ENCODE measurements at regions not wholly inside any gene's neighbourhood (a gene's known extent, or its start where the extent isn't known, plus 50 kb on each side); places are given as distances from the start of the nearest gene placed in this dataset.

GRCh38 chrX:10741550-10741949 lies 121.2 kb upstream of the MID1 start:
- no peak for DNase-seq
- in situ Hi-C loops (cut with MboI; ENCODE audit: low pct_unique_long_range_greater_than_20kb, low sequenced_read_pairs), result no loop called here

- DNase-seq, result no peak
- in situ Hi-C loops (cut with MboI; ENCODE audit: low pct_unique_long_range_greater_than_20kb, low sequenced_read_pairs), result no loop called here
These were observed 123.1 kb upstream of the MID1 start for GRCh38 chrX:10743476-10743875.

- in situ Hi-C loops (cut with MboI; ENCODE audit: low pct_unique_long_range_greater_than_20kb, low sequenced_read_pairs), result no loop called here
- no peak for DNase-seq
These were observed 123.6 kb upstream of the MID1 start for GRCh38 chrX:10744007-10744406.

- in situ Hi-C loops (cut with MboI; ENCODE audit: low pct_unique_long_range_greater_than_20kb, low sequenced_read_pairs), result no loop called here
- no peak for DNase-seq
These were observed 127.6 kb upstream of the MID1 start for GRCh38 chrX:10747975-10748374.

GRCh38 chrX:10749113-10749512 lies 128.7 kb upstream of the MID1 start:
- DNase-seq, result no peak
- in situ Hi-C loops (cut with MboI; ENCODE audit: low pct_unique_long_range_greater_than_20kb, low sequenced_read_pairs), result no loop called here

- in situ Hi-C loops (cut with MboI; ENCODE audit: low pct_unique_long_range_greater_than_20kb, low sequenced_read_pairs), result no loop called here
- no peak for DNase-seq
These were observed 130.2 kb upstream of the MID1 start for GRCh38 chrX:10750581-10750980.

GRCh38 chrX:10753116-10753515 lies 132.7 kb upstream of the MID1 start:
- in situ Hi-C loops (cut with MboI; ENCODE audit: low pct_unique_long_range_greater_than_20kb, low sequenced_read_pairs), result no loop called here

GRCh38 chrX:10754445-10754844 lies 134.1 kb upstream of the MID1 start:
- no peak for DNase-seq
- in situ Hi-C loops (cut with MboI; ENCODE audit: low pct_unique_long_range_greater_than_20kb, low sequenced_read_pairs), result no loop called here

More at GRCh38 chrX:10753116-10753515, 132.7 kb upstream of the MID1 start:
- no peak for DNase-seq

GRCh38 chrX:10755439-10756334 lies 135.3 kb upstream of the MID1 start:
- DNase-seq, result no peak
- in situ Hi-C loops (cut with MboI; ENCODE audit: low pct_unique_long_range_greater_than_20kb, low sequenced_read_pairs), result no loop called here

GRCh38 chrX:10756441-10756840 lies 136.1 kb upstream of the MID1 start:
- DNase-seq, result no peak
- in situ Hi-C loops (cut with MboI; ENCODE audit: low pct_unique_long_range_greater_than_20kb, low sequenced_read_pairs), result no loop called here

- in situ Hi-C loops (cut with MboI; ENCODE audit: low pct_unique_long_range_greater_than_20kb, low sequenced_read_pairs), result no loop called here
- DNase-seq, result no peak
These were observed 138.9 kb upstream of the MID1 start for GRCh38 chrX:10759141-10759799.

- peak; percentile 11 for DNase-seq
- in situ Hi-C loops (cut with MboI; ENCODE audit: low pct_unique_long_range_greater_than_20kb, low sequenced_read_pairs), result no loop called here
These were observed 141.1 kb upstream of the MID1 start for GRCh38 chrX:10761447-10761846.

GRCh38 chrX:10769195-10769594 lies 148.8 kb upstream of the MID1 start:
- peak; percentile 36 for DNase-seq
- in situ Hi-C loops (cut with MboI; ENCODE audit: low pct_unique_long_range_greater_than_20kb, low sequenced_read_pairs), result no loop called here

- in situ Hi-C loops (cut with MboI; ENCODE audit: low pct_unique_long_range_greater_than_20kb, low sequenced_read_pairs), result no loop called here
These were observed 149.6 kb upstream of the MID1 start for GRCh38 chrX:10769696-10770619.

GRCh38 chrX:10773318-10773717 lies 152.9 kb upstream of the MID1 start:
- no peak for DNase-seq
- in situ Hi-C loops (cut with MboI; ENCODE audit: low pct_unique_long_range_greater_than_20kb, low sequenced_read_pairs), result no loop called here

More at GRCh38 chrX:10769696-10770619, 149.6 kb upstream of the MID1 start:
- DNase-seq, result no peak

- in situ Hi-C loops (cut with MboI; ENCODE audit: low pct_unique_long_range_greater_than_20kb, low sequenced_read_pairs), result no loop called here
- DNase-seq, result no peak
These were observed 161.6 kb upstream of the MID1 start for GRCh38 chrX:10781847-10782530.

GRCh38 chrX:10783451-10783995 lies 163.1 kb upstream of the MID1 start:
- in situ Hi-C loops (cut with MboI; ENCODE audit: low pct_unique_long_range_greater_than_20kb, low sequenced_read_pairs), result no loop called here
- DNase-seq, result no peak

- in situ Hi-C loops (cut with MboI; ENCODE audit: low pct_unique_long_range_greater_than_20kb, low sequenced_read_pairs), result no loop called here
- DNase-seq, result no peak
These were observed 166.9 kb upstream of the MID1 start for GRCh38 chrX:10787264-10787663.

- no peak for DNase-seq
- in situ Hi-C loops (cut with MboI; ENCODE audit: low pct_unique_long_range_greater_than_20kb, low sequenced_read_pairs), result no loop called here
These were observed 173.8 kb upstream of the MID1 start for GRCh38 chrX:10794203-10794630.

All from KBM-7 (cell line).